Nucleus accumbens (tissue), 56 donors: ENCODE measurements at regions not wholly inside any gene's neighbourhood (a gene's known extent, or its start where the extent isn't known, plus 50 kb on each side); places are given as distances from the start of the nearest gene placed in this dataset.
"Not testable (repeated sequence)": the region's sequence is repeated elsewhere in the genome, so short reads cannot be mapped to it uniquely, and the experiment has no call there.

Experiments
- DNase-seq, 56 donors: peaks; one replicate each; lab custom pipeline; 2025; lab: John Stamatoyannopoulos, UW

- no peak for DNase-seq
Measured at GRCh38 chr5:6321078-6321477, 57.3 kb downstream of the MED10 start.

- DNase-seq = no peak
Measured at GRCh38 chr5:6319116-6319515, 59.2 kb downstream of the MED10 start.

- DNase-seq = no peak
Measured at GRCh38 chr5:6317116-6317798, 61.1 kb downstream of the MED10 start.

- DNase-seq = no peak
Measured at GRCh38 chr5:6315580-6315979, 62.8 kb downstream of the MED10 start.

GRCh38 chr5:6311568-6312501 is 66.5 kb downstream of the MED10 start:
- no peak for DNase-seq

GRCh38 chr5:6309949-6310348 is 68.4 kb downstream of the MED10 start:
- DNase-seq = no peak

GRCh38 chr5:6308683-6309082 is 69.7 kb downstream of the MED10 start:
- DNase-seq = no peak

- no peak for DNase-seq
Measured at GRCh38 chr5:6307304-6307703, 71.0 kb downstream of the MED10 start.

- DNase-seq = no peak
Measured at GRCh38 chr5:6305853-6306252, 72.5 kb downstream of the MED10 start.

GRCh38 chr5:6302684-6303083 is 75.7 kb downstream of the MED10 start:
- DNase-seq = no peak

- DNase-seq = no peak
Measured at GRCh38 chr5:6302075-6302474, 76.3 kb downstream of the MED10 start.

- DNase-seq = no peak
Measured at GRCh38 chr5:6296524-6296923, 81.8 kb downstream of the MED10 start.

GRCh38 chr5:6291961-6292360 is 86.4 kb downstream of the MED10 start:
- no peak for DNase-seq

- no peak for DNase-seq
Measured at GRCh38 chr5:6289239-6289638, 89.1 kb downstream of the MED10 start.

GRCh38 chr5:6287176-6287575 is 91.2 kb downstream of the MED10 start:
- peak in 9 of 56 donors; percentile 4 to 42 (median 13) for DNase-seq

GRCh38 chr5:6286404-6286803 is 91.9 kb downstream of the MED10 start:
- no peak for DNase-seq

- not testable (repeated sequence) for DNase-seq
Measured at GRCh38 chr5:6284491-6284890, 93.9 kb downstream of the MED10 start.

GRCh38 chr5:6282352-6282751 is 96.0 kb downstream of the MED10 start:
- DNase-seq = no peak

GRCh38 chr5:6281818-6282217 is 96.5 kb downstream of the MED10 start:
- no peak for DNase-seq

GRCh38 chr5:6280425-6281100 is 97.8 kb downstream of the MED10 start:
- DNase-seq = peak in 1 of 56 donors; percentile 15

- DNase-seq = peak in 40 of 56 donors; percentile 3 to 75 (median 34)
Measured at GRCh38 chr5:6279607-6280006, 98.7 kb downstream of the MED10 start.
